HEK293T (cell line): ENCODE measurements at regions not wholly inside any gene's neighbourhood (a gene's known extent, or its start where the extent isn't known, plus 50 kb on each side); places are given as distances from the start of the nearest gene placed in this dataset.

Experiments
- FOXA1 ChIP-seq: fragments of 450-650 bp; IDR thresholded peaks from 2 replicates; pipeline ENCODE4 v1.6.1; 2016; ENCODE audit warnings: mild to moderate bottlenecking
- FOXK2 ChIP-seq: fragments of 450-650 bp; IDR thresholded peaks from 2 replicates; pipeline ENCODE4 v1.6.1; 2016; ENCODE audit warnings: mild to moderate bottlenecking
- HDGF ChIP-seq: fragments of 450-650 bp; IDR thresholded peaks from 2 replicates; pipeline ENCODE4 v1.6.1; 2017; ENCODE audit warnings: antibody characterized with exemption, borderline replicate concordance
- SP1 ChIP-seq: fragments of 450-650 bp; IDR thresholded peaks from 2 replicates; pipeline ENCODE4 v1.6.1; 2017

- TF ChIP-seq HDGF = no peak
- TF ChIP-seq SP1 = no peak
- no peak for TF ChIP-seq FOXA1
- TF ChIP-seq FOXK2 = no peak
Observed at GRCh38 chr16:9627427-9627826, 536.0 kb downstream of the HAPSTR1 start.
